Endothelial cell (in vitro differentiated cells): ENCODE measurements at regions not wholly inside any gene's neighbourhood (a gene's known extent, or its start where the extent isn't known, plus 50 kb on each side); places are given as distances from the start of the nearest gene placed in this dataset.

Experiments used
- DNase-seq: peaks from one replicate; pipeline ENCODE4 v3.0.0; 2021; ENCODE audit warnings: low spot score
- H3K27ac Mint-ChIP-seq: one replicate; pipeline ENCODE4 v1.8.0; 2021; ENCODE audit warnings: mixed read lengths, inconsistent platforms; ENCODE audit not compliant: unreplicated experiment
- H3K27me3 Mint-ChIP-seq: one replicate; pipeline ENCODE4 v1.8.0; 2021; ENCODE audit warnings: mild to moderate bottlenecking, moderate library complexity, mixed read lengths, inconsistent platforms; ENCODE audit not compliant: unreplicated experiment
- H3K36me3 Mint-ChIP-seq: one replicate; pipeline ENCODE4 v1.8.0; 2021; ENCODE audit warnings: mild to moderate bottlenecking, low read depth, mixed read lengths, inconsistent platforms; ENCODE audit not compliant: unreplicated experiment
- H3K4me1 Mint-ChIP-seq: one replicate; pipeline ENCODE4 v1.8.0; 2021; ENCODE audit warnings: mild to moderate bottlenecking, mixed read lengths, inconsistent platforms; ENCODE audit not compliant: unreplicated experiment
- H3K4me3 Mint-ChIP-seq: one replicate; pipeline ENCODE4 v1.8.0; 2021; ENCODE audit warnings: mild to moderate bottlenecking, mixed read lengths, inconsistent platforms; ENCODE audit not compliant: unreplicated experiment
- H3K9me3 Mint-ChIP-seq: one replicate; pipeline ENCODE4 v1.8.0; 2021; ENCODE audit warnings: mixed read lengths, inconsistent platforms; ENCODE audit not compliant: unreplicated experiment
- CTCF ChIP-seq: fragments of 200-600 bp; sonication (generic); IDR thresholded peaks from one replicate; pipeline ENCODE4 v1.5.0; 2021; ENCODE audit warnings: antibody characterized with exemption; ENCODE audit not compliant: unreplicated experiment

- H3K4me3 Mint-ChIP-seq: no peak overlapping the region
- DNase-seq: no peak
- no peaks in the 10 kb centered on the region for H3K36me3 Mint-ChIP-seq
- H3K27ac Mint-ChIP-seq: no peak overlapping the region
- TF ChIP-seq CTCF: no peak
- H3K27me3 Mint-ChIP-seq: no peaks in the 10 kb centered on the region
- H3K9me3 Mint-ChIP-seq: no peaks in the 10 kb centered on the region
- H3K4me1 Mint-ChIP-seq: no peaks in the 10 kb centered on the region
Observed at GRCh38 chr10:59078978-59079377, 97.5 kb upstream of the PHYHIPL start.

GRCh38 chr10:59079386-59080226, 96.8 kb upstream of the PHYHIPL start:
- DNase-seq: no peak
- H3K4me3 Mint-ChIP-seq: no peak overlapping the region
- H3K9me3 Mint-ChIP-seq: no peaks in the 10 kb centered on the region
- no peaks in the 10 kb centered on the region for H3K4me1 Mint-ChIP-seq
- H3K36me3 Mint-ChIP-seq: no peaks in the 10 kb centered on the region
- no peak overlapping the region for H3K27ac Mint-ChIP-seq
- no peak for TF ChIP-seq CTCF
- no peaks in the 10 kb centered on the region for H3K27me3 Mint-ChIP-seq

GRCh38 chr10:59082249-59082648, 94.2 kb upstream of the PHYHIPL start:
- H3K4me1 Mint-ChIP-seq: no peaks in the 10 kb centered on the region
- no peaks in the 10 kb centered on the region for H3K27me3 Mint-ChIP-seq
- no peak for TF ChIP-seq CTCF
- no peak overlapping the region for H3K4me3 Mint-ChIP-seq
- no peak overlapping the region for H3K27ac Mint-ChIP-seq
- H3K36me3 Mint-ChIP-seq: no peaks in the 10 kb centered on the region
- DNase-seq: no peak
- H3K9me3 Mint-ChIP-seq: no peaks in the 10 kb centered on the region

GRCh38 chr10:59085054-59085453, 91.4 kb upstream of the PHYHIPL start:
- H3K27me3 Mint-ChIP-seq: no peaks in the 10 kb centered on the region
- H3K4me3 Mint-ChIP-seq: no peak overlapping the region

More at GRCh38 chr10:59085054-59085453, 91.4 kb upstream of the PHYHIPL start:
- Mint-ChIP-seq H3K27ac (no peak overlapping the region), H3K36me3 (no peaks in the 10 kb centered on the region), H3K4me1 (no peaks in the 10 kb centered on the region), H3K9me3 (no peaks in the 10 kb centered on the region)
- no peak for TF ChIP-seq CTCF
- no peak for DNase-seq
